ENCODE measurements at regions not wholly inside any gene's neighbourhood (a gene's known extent, or its start where the extent isn't known, plus 50 kb on each side); places are given as distances from the start of the nearest gene placed in this dataset.

DNA sequence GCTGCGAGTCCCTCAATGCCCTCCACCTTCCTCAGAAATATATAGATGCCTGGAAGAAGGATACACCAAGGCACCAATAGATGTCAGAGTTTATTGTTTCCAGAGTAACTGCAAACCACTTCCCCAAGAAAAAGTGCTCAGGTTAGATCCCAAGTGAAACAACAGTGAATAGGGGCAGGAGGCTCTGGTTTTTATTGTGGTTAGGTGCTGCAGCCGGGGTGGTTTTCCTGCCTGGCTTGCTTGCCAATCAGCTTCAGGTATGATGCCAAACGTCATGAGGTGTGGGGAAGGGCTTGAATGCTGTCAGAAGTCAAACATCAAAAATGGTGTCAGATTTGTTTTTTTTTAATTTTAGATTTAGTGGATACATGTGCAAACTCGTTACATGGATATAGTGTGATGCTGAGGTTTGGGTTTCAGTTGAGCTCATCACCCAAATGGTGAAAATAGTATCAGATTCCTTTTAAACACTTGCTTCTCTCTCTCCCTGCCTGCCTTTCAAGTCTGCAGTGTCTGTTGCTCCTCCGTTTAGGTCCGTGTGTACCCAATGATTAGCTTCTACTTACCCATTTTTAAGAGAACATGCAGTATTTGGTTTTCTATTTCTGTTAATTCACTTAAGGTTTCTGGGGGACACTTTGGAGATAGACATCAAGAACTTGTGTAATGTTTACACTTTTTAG, 1317.0 kb downstream of the MRPL39 start:
- no peak for DNase-seq

DNA sequence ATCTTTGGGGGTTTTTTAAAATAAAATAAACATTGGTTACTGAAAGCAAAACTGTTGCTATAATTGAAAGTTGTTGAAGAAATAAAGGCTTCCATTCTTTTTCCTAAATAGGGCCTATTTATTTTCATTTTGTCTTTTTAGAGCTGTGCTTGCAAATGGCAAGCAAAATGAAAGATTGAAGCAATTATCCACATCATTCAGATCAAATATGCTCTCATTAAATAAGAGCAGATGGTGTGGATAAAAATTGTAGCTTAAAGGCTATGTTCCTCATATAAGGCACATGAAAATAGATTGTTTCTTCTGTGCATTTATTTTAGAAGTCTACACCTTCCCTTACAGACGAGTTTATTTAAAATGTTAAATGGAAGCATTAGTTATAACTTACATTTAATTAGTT, 1317.7 kb downstream of the MRPL39 start:
- DNase-seq: no peak

DNA sequence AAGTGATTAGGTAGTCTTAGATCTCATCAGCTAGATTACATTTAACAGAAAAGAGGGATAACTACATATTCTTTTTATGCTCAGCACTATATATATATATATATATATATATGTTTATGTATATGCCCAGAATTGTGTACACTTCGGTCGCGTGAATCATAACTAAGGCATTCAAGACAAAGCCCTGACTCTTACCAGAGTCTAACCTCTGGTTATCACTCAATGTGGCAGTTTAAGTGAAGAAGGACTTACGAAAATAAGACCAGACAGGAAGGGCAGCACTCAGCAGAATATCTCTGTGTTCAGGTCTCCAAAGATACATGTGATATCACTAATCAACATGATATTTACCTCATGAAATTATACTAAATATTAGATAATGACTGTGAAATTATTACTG, 1326.7 kb downstream of the MRPL39 start:
- DNase-seq: no peak

DNA sequence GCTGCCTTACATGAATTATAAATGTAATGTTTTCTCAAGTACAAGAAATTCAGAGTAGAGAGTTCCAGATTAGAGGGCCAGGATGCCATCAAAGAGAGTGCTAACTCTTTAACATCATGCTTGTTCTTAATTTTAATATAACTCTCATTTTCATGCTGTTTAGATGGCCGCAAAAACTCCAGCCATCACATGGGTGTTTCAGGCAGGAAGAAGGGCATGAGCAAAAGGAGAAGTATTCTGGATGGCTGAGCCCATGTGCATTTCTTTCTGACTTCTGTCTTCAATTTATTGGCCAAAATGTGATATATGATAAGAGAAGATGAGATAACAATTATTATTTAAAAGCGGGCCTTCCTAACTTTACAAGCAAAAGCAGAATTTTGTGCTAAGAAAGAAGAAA, 1328.6 kb downstream of the MRPL39 start:
- DNase-seq: no peak

DNA sequence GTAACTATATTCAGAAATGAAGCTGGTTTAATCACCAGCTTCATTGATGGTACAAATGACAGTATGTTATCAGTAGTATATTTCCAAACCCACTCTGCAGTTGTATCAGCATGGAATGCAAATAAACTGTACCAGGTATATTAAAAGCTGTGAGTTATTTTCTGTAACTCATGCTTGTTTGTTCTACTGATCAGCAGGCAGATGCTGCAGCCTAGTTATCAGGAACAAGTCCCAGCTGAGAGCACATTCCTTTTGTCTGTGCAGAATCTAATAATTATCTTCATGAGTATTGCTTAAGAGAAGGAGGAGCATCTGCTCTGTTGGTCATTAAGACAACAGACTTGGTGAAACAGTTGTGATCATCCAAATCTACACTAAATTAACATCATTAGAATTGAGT, 1331.1 kb downstream of the MRPL39 start:
- no peak for DNase-seq

DNA sequence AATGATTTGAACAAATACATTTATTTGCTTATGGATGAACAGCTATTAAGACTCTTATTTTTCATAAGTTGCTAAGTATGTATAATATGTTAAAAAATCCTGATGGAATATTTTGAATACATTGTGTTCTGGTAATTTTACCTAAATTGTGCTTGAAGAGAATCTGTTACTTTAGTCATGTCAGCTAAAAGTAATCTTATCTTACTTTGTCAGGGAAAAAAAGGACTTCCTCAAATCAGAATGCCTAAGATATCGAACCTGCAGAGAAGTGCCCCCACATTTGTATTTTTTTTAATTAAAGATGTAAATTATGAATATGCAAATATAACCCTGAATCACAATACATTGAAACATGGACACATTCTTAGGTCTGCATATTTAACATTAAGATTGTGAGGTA, 1331.7 kb downstream of the MRPL39 start:
- no peak for DNase-seq

DNA sequence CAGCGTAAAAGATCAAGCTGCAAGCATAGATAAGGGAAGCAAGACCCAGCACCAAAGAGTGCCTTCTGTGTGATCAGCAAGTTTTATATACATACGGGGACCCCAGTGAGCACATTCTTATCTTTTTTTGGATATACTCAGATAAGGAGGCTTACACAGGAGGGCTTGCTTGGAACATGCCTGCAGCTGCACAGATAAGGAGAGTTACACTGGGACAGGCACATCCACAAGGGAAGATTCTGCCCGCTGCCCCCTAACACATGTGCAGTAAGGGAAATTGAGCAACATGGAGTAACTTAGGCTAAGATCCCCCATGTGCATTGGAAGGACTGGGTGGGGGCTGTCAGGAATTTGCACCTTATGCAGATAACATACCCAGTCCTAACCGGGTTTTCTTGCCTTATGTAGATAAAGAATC, 1334.8 kb downstream of the MRPL39 start:
- DNase-seq: no peak

DNA sequence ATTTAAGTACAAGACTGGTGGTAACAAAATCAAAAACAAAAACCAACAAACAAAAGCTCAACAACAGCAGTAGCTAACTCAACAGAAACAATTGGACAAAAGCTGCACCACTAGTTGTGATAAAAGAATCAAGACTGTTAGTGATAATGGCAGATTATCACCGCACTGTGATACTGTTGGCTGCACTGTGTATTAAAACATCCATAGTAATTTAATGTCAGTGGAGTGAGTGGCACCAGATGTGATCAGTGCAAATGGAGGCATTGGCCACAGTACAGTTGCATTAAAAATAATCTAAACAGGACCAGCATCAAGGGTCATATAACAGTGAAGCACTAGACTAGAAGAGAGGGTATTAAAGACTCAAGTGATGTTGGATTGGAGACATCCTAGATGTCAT, 1341.3 kb downstream of the MRPL39 start:
- no peak for DNase-seq

DNA sequence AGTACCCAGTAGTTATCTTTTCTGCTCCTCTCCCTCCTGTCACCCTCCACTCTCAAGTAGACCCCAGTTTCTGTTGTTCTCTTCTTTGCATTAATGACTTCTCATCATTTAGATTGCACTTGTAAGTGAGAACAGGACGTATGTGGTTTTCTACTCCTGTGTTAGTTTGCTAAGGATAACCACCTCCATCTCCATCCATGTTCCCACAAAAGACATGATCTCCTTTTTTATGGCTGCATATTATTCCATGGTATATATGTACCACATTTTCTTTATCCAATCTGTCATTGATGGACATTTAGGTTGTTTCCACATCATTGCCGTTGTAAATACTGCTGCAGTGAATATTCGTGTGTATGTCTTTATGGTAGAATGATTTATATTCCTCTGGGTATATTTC, 1346.5 kb downstream of the MRPL39 start:
- no peak for DNase-seq

DNA sequence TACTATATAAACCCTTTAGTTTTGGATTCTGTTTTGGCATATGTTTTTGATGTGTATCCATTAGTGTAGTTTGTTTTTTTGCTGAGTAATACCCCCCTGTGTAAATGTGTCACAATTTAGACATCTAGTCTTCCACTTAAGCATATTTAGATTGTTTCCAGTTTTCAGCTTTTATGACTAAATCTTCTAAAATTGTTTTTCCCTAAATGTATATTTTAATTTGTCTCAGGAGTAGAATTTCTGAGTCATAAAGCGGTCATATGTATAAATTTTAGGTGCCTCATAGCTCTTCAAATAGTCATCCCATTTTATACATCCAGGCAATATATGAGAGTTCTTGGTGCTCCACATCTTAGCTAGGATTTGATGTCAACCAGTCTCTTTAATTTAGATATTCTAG, 1348.0 kb downstream of the MRPL39 start:
- DNase-seq: no peak

DNA sequence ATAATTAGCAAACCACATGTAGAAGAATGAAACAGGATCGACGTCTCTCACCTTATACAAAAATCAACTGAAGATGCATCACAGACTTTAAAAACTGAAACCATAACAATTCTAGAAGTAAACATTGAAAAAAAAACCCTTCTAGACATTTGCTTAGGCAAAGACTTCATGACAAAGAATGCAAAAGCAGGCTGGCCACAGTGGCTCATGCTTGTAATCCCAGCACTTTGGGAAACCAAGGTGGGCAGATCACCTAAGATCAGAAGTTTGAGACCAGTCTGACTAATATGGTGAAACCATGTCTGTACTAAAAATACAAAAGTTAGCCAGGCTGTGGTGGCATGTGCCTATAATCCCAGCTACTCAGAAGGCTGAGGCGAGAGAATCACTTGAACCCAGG, 1351.7 kb downstream of the MRPL39 start:
- no peak for DNase-seq

DNA sequence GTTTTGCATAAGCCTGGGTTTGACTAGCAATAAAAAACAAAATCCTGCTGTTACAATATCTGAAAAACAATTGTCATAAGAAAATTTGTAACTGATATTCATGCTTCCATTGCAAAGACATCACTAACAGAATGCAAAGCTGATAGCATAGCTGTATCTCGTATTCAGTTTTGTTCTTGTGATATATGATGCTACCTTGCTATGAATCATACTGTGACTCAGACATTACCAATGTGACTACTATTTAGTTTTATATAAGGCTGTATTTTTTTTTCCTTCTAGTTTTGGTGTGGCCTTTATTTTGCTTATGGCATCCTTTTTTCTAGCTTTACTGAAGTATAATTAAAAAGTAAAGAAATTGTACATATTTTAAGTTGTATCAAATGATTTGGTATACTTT, 1381.8 kb downstream of the MRPL39 start:
- DNase-seq: no peak

DNA sequence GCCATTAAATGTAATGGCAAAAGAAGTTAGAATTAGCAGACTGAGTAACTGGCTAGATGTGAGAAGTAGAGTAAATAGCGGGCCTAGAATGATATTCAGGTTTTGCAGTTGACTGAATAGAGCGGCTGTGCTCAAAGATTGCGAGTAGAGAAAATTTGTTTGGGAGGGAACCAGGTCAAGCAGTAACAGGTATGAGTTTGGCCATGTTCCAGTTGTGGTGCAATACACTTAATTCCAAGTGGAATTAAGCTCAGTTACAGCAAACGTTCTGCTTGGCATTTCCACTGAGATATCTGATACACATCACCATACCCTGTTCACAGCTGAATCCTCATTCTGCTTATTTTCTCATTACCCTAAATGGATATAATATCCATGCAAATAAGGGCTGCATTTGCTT, 1382.9 kb downstream of the MRPL39 start:
- DNase-seq: no peak

DNA sequence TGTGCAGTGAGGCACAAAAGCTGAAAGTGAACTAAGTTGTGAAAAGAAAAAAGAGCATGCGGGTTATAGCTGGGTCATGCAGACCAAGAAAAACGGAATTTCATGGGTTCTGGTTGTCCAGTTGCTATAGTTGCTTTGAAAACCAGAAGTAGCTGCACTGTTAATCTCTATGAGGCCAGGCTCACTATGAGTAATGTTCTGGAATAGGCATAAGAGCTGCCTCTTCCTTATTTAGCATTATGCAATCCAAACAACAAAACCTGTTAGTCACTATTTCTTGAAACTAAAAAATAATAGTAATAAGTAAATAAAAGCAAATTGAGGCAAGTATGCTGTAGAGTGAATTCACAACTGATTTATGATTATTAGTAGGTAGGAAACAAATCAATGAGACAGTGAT, 1383.7 kb downstream of the MRPL39 start:
- no peak for DNase-seq

DNA sequence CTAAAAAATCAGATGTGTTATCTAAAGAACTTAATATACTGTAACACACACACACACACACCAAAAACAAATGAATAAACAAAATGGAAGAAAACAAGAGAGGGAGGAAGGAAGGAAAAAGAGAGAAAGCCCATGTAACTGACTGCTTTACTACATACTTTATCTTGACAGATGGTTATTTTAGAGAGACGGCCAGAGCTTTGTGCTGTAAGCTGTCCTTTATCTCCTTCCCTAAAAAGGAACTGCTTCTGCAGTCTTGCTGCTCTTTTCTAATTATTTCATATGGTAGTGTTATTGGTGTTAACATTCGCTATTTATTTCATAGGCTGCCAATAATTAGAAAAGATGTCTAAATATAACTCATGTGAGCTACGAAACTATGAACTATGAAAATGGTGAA, 1384.6 kb downstream of the MRPL39 start:
- DNase-seq: no peak

DNA sequence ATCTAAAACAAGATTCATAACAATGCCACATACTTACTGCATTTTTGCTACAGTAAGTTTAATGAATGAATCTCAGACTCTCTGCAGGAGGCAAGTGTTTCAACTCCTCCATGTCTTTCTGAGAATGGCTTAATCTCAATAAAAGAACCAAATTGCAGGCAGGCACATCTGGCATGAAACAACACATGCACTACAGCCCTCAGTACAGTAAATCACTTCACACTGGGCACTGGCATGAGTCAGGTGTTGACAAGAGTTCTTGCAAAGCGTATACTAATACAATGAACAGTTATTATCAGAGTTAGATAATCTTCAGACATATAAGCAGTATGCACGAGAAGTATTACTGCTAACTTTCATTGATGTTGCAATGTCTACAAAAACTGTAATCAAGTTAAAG, 1386.8 kb downstream of the MRPL39 start:
- DNase-seq: no peak

DNA sequence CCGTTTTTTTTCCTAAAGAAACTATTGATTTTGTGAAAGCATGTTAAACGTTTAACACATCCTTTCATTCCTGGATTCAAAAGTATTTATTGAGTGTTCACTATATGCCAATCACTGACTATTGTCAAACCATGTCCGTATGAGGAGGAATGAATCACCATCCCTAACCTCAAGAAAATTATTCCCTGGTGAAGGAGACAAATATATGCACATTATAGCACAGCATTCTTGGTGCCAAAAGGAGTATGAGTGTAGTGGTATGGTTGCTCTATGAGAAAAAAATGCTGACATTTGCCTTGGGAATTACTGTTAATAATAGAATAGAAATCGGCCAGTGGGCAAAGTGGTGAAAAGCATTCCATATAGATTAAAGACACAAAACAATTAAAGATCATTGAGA, 1390.1 kb downstream of the MRPL39 start:
- no peak for DNase-seq

DNA sequence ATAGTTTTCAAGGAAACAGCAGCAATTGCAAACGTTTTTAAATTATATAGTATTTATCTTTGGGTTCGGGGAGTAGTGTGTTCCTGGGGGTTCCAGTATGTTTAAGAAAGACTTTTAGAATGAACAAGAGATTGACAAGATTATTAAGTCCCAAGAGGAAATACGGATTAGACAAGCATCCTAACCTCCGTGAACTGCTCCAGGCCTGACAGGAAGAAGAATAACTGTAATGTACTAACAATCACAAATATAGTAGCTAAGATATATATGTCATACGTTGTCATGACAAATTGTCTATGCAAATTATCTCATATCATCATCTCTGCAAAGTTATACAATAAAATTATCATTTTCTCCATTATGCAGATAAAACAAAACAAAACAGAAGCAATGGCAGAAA, 1397.2 kb downstream of the MRPL39 start:
- no peak for DNase-seq

DNA sequence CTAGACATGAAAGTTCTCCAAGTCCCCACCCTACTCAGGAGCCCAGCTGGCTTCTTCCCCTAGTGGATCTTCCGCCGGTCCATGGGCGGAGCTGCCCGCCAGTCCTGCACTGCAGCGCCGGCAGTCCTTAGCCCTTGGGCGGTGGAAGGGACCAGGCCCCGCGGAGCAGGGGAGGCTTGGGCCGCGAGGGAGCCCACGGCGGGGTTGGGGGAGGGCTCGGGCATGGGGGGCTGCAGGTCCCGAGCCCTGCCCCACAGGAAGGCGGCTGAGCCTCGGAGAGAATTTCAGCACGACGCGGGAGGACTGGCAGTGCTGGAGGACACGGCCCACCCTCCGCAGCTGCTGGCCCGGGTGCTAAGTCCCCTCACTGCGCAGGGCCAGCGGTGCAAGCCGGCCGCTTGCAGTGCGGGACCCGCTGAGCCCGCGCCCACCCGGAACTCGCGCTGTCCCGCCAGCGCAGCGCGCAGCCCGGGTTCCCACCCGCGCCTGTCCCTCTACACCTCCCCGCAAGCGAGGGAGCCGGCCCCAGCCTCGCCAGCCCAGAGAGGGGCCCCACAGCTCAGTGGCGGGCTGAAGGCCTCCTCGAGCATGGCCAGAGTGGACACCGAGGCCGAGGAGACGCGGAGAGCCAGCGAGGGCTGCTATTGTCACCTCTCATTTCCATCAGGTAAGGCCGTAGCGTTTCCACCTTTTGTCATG, 1398.6 kb downstream of the MRPL39 start:
- DNase-seq: no peak

DNA sequence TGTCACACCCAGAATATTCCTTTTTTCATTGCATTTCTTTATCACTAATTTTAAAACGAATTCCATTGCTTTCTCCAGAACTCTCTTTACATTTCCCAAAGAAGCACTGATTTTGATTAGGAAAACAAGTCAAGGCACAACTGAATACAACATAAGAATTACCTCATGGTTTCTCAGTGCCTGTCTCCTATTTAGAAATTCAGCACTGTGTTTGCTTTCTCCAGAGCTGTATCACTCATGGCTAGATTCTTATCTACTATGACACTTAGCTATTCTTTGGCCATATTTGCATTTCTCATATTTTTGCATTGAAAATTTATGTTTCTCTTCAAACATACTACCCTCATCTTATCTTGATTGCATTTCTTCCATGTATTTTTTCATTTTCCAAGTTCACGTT, 1402.0 kb downstream of the MRPL39 start:
- DNase-seq: no peak

DNA sequence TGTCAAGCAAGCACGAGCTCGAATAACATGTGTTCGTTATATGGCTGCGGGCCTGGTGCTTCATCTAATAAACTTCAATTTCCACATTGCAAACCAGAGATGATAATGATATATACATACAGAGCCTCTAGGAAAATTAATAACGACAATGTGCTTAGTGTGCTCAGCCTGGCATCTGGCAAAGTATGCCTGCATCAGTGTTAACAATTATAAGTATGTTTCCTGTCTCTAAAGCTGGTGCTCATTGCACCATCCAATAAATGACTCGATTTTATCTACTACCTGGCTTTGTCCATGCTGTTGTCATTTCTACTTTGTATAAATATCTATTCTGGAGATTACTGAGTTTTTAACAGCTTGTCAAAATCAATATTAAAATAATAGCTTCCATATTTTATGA, 1402.6 kb downstream of the MRPL39 start:
- no peak for DNase-seq

DNA sequence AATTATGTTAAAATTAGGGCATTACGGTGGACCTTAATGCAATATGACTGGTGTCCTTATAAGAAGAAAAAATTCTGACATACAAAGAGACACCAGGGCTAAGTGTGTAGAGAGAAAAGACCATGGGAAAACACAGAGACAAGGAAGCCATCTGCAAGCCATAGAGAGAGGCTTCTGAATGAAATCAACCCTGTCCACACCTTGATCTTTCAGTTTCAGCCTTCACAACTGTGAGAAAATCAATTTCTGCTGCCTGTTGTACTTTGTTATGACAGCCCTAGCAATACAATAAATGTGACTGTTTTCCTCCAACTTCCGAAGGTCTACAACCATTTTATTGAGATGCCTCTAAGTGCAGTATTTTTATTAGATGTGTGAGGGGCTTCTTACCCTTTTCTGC, 1407.2 kb downstream of the MRPL39 start:
- no peak for DNase-seq

DNA sequence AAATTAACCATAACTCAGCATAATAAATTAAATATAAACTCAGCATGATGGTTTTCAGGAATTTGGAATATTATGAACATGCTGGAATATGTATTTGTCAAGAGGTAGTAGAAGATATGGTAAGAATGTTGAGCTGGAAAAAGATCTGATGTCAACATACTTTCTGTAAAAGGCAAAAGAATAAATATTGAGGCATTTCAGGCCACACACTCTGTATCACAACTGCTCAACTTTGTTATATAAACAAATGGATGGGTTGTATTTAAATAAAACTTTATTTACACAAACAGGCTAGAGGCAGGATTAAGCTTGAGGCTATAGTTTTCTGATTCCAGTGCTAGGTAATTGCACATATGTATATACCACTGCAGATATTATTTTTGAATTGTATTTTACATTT, 1409.4 kb downstream of the MRPL39 start:
- no peak for DNase-seq

DNA sequence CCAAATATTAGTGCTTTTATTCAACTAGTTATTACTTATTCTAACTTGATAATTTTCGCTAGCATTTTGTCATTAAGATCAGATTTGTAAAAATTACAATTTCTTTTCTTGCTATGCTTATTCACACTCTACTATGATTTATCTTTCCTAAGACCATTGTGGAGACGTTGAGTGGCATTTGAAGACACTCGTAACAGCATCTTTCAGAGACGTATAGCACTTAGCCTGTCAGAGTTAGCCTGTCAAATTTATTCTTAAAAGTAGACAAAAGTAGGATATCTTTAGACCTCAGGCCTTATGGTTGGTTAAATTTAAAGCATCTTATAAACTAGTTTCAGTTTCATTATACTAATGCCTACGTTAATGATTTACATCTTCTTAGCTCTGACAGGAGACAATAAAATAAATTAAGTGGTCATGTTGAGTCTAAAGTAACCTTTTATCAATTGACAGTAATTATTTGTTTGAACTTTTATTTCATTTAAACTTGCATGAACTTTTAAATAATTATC, 1410.1 kb downstream of the MRPL39 start:
- no peak for DNase-seq

DNA sequence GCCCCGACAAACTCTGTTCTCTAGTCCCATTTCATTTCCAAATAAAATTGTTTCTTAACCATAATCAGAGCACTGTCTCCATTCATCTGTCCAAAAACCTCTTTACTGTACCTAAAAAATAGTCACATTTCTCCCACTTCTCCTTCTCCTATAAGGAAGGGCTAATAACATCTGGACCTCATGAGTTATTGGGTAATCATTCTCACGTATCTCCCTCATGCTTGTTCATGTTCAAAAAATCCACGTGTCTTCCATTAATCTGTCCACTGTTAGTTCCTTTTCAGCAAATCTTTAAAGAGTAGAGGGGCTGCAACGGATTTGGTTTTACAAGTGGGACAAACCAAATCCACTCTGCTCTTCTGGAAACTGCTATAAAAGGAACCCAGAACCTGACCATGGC, 1418.8 kb downstream of the MRPL39 start:
- no peak for DNase-seq

Data from activated CD8-positive, alpha-beta memory T cell treated with anti-CD3 and anti-CD28 coated beads, Interleukin-2, amount 50 U/mL, for 48 hours (primary cell).